ENCODE measurements at regions not wholly inside any gene's neighbourhood (a gene's known extent, or its start where the extent isn't known, plus 50 kb on each side); places are given as distances from the start of the nearest gene placed in this dataset.

- Mint-ChIP-seq H3K4me3 (no peak overlapping the region), H3K9me3 (peaks cover 26% of the 10 kb centered on the region), H3K27ac (no peak overlapping the region), H3K36me3 (ENCODE audit: low read depth) (no peaks in the 10 kb centered on the region), H3K27me3 (ENCODE audit: insufficient read depth) (no peaks in the 10 kb centered on the region), H3K4me1 (ENCODE audit: low read depth) (no peaks in the 10 kb centered on the region)
- no peak for TF ChIP-seq CTCF (IDR thresholded peaks at IDR 0.05)
- DNase-seq: no peak
These were observed 885.2 kb upstream of the SLITRK6 start for GRCh38 chr13:86684402-86684801.

- H3K36me3 Mint-ChIP-seq (ENCODE audit: low read depth): no peaks in the 10 kb centered on the region
- no peak for DNase-seq
These were observed 890.7 kb upstream of the SLITRK6 start for GRCh38 chr13:86689911-86690310.

GRCh38 chr13:86692291-86692690, 893.1 kb upstream of the SLITRK6 start:
- Mint-ChIP-seq H3K9me3 (peaks cover 54% of the 10 kb centered on the region), H3K36me3 (ENCODE audit: low read depth) (no peaks in the 10 kb centered on the region), H3K4me1 (ENCODE audit: low read depth) (no peaks in the 10 kb centered on the region), H3K4me3 (no peak overlapping the region), H3K27me3 (ENCODE audit: insufficient read depth) (no peaks in the 10 kb centered on the region), H3K27ac (no peak overlapping the region)
- TF ChIP-seq CTCF (IDR thresholded peaks at IDR 0.05): no peak
- DNase-seq: no peak

More at GRCh38 chr13:86689911-86690310, 890.7 kb upstream of the SLITRK6 start:
- Mint-ChIP-seq H3K27ac (no peak overlapping the region), H3K4me3 (no peak overlapping the region), H3K27me3 (ENCODE audit: insufficient read depth) (no peaks in the 10 kb centered on the region), H3K4me1 (ENCODE audit: low read depth) (no peaks in the 10 kb centered on the region), H3K9me3 (peaks cover 49% of the 10 kb centered on the region)
- no peak for TF ChIP-seq CTCF (IDR thresholded peaks at IDR 0.05)

GRCh38 chr13:86710013-86710412, 910.8 kb upstream of the SLITRK6 start:
- no peaks in the 10 kb centered on the region for H3K36me3 Mint-ChIP-seq (ENCODE audit: low read depth)
- no peaks in the 10 kb centered on the region for H3K4me1 Mint-ChIP-seq (ENCODE audit: low read depth)
- no peaks in the 10 kb centered on the region for H3K27me3 Mint-ChIP-seq (ENCODE audit: insufficient read depth)
- no peak for DNase-seq
- no peak overlapping the region for H3K4me3 Mint-ChIP-seq
- TF ChIP-seq CTCF (IDR thresholded peaks at IDR 0.05): no peak
- H3K27ac Mint-ChIP-seq: no peak overlapping the region
- H3K9me3 Mint-ChIP-seq: peaks cover 33% of the 10 kb centered on the region

GRCh38 chr13:86710896-86711295, 911.7 kb upstream of the SLITRK6 start:
- H3K4me3 Mint-ChIP-seq: no peak overlapping the region
- DNase-seq: no peak
- no peak for TF ChIP-seq CTCF (IDR thresholded peaks at IDR 0.05)
- no peaks in the 10 kb centered on the region for H3K36me3 Mint-ChIP-seq (ENCODE audit: low read depth)
- H3K9me3 Mint-ChIP-seq: peaks cover 26% of the 10 kb centered on the region
- H3K27me3 Mint-ChIP-seq (ENCODE audit: insufficient read depth): no peaks in the 10 kb centered on the region
- no peaks in the 10 kb centered on the region for H3K4me1 Mint-ChIP-seq (ENCODE audit: low read depth)
- no peak overlapping the region for H3K27ac Mint-ChIP-seq

GRCh38 chr13:86714495-86714894, 915.3 kb upstream of the SLITRK6 start:
- TF ChIP-seq CTCF (IDR thresholded peaks at IDR 0.05): no peak
- Mint-ChIP-seq H3K9me3 (peaks cover 41% of the 10 kb centered on the region), H3K4me1 (ENCODE audit: low read depth) (no peaks in the 10 kb centered on the region), H3K27ac (no peak overlapping the region), H3K4me3 (no peak overlapping the region), H3K27me3 (ENCODE audit: insufficient read depth) (no peaks in the 10 kb centered on the region), H3K36me3 (ENCODE audit: low read depth) (no peaks in the 10 kb centered on the region)
- no peak for DNase-seq
